ENCODE measurements at regions not wholly inside any gene's neighbourhood (a gene's known extent, or its start where the extent isn't known, plus 50 kb on each side); places are given as distances from the start of the nearest gene placed in this dataset.

DNA sequence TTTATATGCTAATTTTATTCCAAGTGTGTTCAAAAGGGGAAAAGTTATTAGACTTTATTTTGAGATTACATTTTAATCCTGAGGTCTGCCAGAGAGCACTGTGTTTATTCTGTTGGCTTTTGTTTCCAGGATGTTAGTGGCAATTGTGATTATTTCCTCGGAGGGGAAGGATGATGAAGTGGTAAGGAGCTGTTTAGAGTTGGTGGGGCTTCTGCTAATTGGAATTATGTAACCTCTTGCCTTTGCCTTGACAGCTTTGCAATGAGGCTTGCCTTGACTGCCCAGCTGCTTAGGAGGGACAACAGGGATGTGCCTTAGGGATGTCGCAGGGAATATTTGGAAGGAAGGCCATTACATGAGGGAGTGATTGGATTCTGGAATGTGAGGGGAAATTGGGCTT is 89.7 kb upstream of the E2F8 start:
- TF ChIP-seq EZH2 (IDR thresholded peaks at IDR 0.05) (no peak), FOXP2 (optimal IDR thresholded peaks at IDR 0.05; ENCODE audit: control extremely low read depth, extremely low read length, insufficient read depth) (no peak), POLR2AphosphoS5 (IDR thresholded peaks at IDR 0.05; ENCODE audit: borderline replicate concordance, low read depth, low read length) (no peak)

DNA sequence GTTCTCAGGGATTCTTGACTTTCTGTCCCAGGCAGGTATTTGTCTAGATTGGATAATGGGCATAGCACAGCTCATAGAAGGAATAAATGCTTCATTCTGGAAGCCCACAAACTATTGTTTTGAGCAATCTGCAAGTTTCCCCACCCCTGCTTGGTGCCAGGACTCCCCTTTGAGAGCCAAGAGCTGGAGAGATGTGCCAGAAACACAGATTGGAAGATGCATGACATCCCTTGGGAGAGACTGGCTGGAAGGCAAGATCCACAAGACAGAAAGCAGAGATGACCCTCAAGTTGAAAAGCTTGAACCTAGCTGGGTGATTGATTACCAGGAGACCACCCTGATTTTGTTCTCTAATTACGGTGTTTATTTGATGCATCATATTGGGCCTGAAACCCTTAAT is 89.2 kb upstream of the E2F8 start:
- no peak overlapping the region for H3K4me3 ChIP-seq
- no peak for DNase-seq (ENCODE audit: low read depth, low spot score)
- H3K9me3 ChIP-seq (ENCODE audit: low read depth, low read length) = no peaks in the 10 kb centered on the region
- H3K9ac ChIP-seq (ENCODE audit: insufficient read length) = no peak overlapping the region
- no peak for TF ChIP-seq FOXP2 (optimal IDR thresholded peaks at IDR 0.05; ENCODE audit: control extremely low read depth, extremely low read length, insufficient read depth)
- no peak for TF ChIP-seq POLR2AphosphoS5 (IDR thresholded peaks at IDR 0.05; ENCODE audit: borderline replicate concordance, low read depth, low read length)
- no peak for TF ChIP-seq EZH2 (IDR thresholded peaks at IDR 0.05)
- H3K36me3 ChIP-seq (ENCODE audit: insufficient read depth, low read length) = no peaks in the 10 kb centered on the region
- H3K27ac ChIP-seq = no peak overlapping the region

More for the DNA sequence above, 89.7 kb upstream of the E2F8 start:
- DNase-seq (ENCODE audit: low read depth, low spot score) = no peak
- Histone ChIP-seq H3K9ac (ENCODE audit: insufficient read length) (no peak overlapping the region), H3K9me3 (ENCODE audit: low read depth, low read length) (no peaks in the 10 kb centered on the region), H3K4me3 (no peak overlapping the region), H3K36me3 (ENCODE audit: insufficient read depth, low read length) (no peaks in the 10 kb centered on the region), H3K27ac (no peak overlapping the region)

DNA sequence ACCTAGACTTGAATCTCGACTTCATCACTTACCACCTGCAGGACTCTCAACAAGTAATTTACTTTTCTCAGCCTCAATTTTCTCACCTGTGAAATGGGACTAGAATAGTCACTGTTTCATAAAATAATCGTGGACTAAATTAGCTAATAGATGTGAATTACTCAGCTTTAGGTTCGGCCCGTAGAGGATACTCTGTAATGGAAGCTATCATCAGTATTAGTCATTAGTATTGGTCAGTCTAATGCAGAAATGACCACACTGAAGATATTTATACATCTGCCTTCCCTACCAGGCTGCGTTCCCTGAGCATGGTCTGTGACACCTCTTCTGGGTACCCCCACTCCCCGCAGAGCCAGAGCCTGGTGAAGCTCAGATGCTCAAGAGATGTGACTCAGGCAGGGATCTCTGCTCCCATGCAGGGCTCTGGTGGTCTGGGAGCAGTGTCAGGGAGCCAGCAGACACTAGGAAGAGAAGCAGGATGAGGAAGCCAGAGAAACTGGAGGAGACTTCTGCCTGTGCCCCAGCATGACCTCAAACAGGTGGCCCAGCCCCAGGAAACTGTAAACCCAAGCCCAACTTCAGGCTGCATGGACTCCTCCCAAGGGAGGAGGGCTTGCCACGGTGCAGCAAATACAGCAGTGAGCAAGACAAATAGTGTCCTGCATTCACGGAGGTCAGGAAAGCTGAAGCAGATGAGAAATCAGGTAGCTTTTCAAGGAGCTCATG is 88.0 kb upstream of the E2F8 start:
- Histone ChIP-seq H3K27ac (no peak overlapping the region), H3K4me3 (no peak overlapping the region), H3K9ac (ENCODE audit: insufficient read length) (no peak overlapping the region), H3K9me3 (ENCODE audit: low read depth, low read length) (no peaks in the 10 kb centered on the region), H3K36me3 (ENCODE audit: insufficient read depth, low read length) (no peaks in the 10 kb centered on the region)
- no peak for DNase-seq (ENCODE audit: low read depth, low spot score)
- TF ChIP-seq EZH2 (IDR thresholded peaks at IDR 0.05) (no peak), FOXP2 (optimal IDR thresholded peaks at IDR 0.05; ENCODE audit: control extremely low read depth, extremely low read length, insufficient read depth) (no peak), POLR2AphosphoS5 (IDR thresholded peaks at IDR 0.05; ENCODE audit: borderline replicate concordance, low read depth, low read length) (no peak)

DNA sequence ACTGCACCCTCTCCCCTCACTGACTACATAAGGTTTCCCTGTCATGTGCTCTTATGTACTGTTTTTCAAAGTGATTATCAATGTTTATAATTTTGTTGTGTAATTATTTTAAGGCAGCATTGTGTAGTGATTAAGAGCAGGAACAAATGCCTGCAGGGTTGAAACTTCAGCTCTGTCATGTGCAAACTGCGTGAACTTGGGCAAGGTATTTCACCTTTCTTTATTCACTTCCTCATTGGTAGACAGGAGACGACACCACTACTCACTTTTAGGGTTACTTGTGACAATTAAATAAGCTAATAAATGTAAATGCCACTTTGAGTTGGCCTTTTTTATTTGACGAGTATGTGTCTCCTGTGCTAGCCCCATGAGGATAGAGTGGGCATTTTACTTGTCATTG is 86.5 kb upstream of the E2F8 start:
- DNase-seq (ENCODE audit: low read depth, low spot score) = no peak
- no peaks in the 10 kb centered on the region for H3K9me3 ChIP-seq (ENCODE audit: low read depth, low read length)
- H3K4me3 ChIP-seq = no peak overlapping the region
- no peak for TF ChIP-seq POLR2AphosphoS5 (IDR thresholded peaks at IDR 0.05; ENCODE audit: borderline replicate concordance, low read depth, low read length)
- no peak for TF ChIP-seq EZH2 (IDR thresholded peaks at IDR 0.05)
- no peak for TF ChIP-seq FOXP2 (optimal IDR thresholded peaks at IDR 0.05; ENCODE audit: control extremely low read depth, extremely low read length, insufficient read depth)
- H3K27ac ChIP-seq = no peak overlapping the region
- no peaks in the 10 kb centered on the region for H3K36me3 ChIP-seq (ENCODE audit: insufficient read depth, low read length)
- no peak overlapping the region for H3K9ac ChIP-seq (ENCODE audit: insufficient read length)

DNA sequence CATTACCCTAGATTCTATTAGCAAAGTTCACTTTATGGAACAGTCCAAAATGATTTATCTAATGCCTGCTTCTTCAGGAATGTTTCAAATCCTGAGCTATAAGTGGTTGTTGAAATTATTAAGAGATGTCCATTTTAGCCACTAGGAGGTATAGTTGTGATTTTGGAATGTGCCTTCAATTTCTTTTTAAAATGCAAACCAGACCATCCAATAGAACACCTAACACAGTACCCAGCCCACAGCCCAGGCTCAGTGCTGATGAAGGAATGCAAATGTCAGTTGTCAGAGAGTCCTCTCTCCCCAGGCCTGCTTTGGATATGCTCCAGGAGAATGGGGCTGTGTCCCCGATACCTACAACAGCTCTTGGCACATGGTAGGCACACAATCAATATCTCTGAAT is 85.8 kb upstream of the E2F8 start:
- no peak overlapping the region for H3K9ac ChIP-seq (ENCODE audit: insufficient read length)
- no peaks in the 10 kb centered on the region for H3K36me3 ChIP-seq (ENCODE audit: insufficient read depth, low read length)
- TF ChIP-seq EZH2 (IDR thresholded peaks at IDR 0.05) (no peak), POLR2AphosphoS5 (IDR thresholded peaks at IDR 0.05; ENCODE audit: borderline replicate concordance, low read depth, low read length) (no peak), FOXP2 (optimal IDR thresholded peaks at IDR 0.05; ENCODE audit: control extremely low read depth, extremely low read length, insufficient read depth) (no peak)
- H3K27ac ChIP-seq = no peak overlapping the region
- DNase-seq (ENCODE audit: low read depth, low spot score) = no peak
- H3K9me3 ChIP-seq (ENCODE audit: low read depth, low read length) = no peaks in the 10 kb centered on the region
- H3K4me3 ChIP-seq = no peak overlapping the region

DNA sequence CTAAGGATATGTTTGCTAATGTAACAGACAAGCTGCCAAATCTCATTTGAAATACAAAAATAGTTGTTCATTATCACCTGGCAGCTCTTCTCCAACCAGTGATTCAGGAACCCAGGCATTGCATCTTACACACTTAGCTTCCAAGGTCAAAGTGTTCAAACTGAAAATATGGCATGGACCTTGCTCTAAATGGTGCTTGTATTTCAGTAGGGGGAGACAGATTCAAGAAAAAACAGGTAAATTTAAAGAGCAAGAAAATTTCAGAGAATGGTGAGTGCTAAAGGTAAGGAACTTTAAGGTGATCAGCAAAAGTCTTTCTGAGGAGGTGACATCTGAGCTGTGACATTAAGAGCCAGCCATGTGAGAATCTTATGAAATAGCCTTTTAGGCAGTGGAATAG is 82.8 kb upstream of the E2F8 start:
- TF ChIP-seq POLR2AphosphoS5 (IDR thresholded peaks at IDR 0.05; ENCODE audit: borderline replicate concordance, low read depth, low read length) (no peak), EZH2 (IDR thresholded peaks at IDR 0.05) (no peak), FOXP2 (optimal IDR thresholded peaks at IDR 0.05; ENCODE audit: control extremely low read depth, extremely low read length, insufficient read depth) (no peak)
- DNase-seq (ENCODE audit: low read depth, low spot score) = no peak
- H3K9ac ChIP-seq (ENCODE audit: insufficient read length) = no peak overlapping the region
- H3K36me3 ChIP-seq (ENCODE audit: insufficient read depth, low read length) = no peaks in the 10 kb centered on the region
- no peak overlapping the region for H3K27ac ChIP-seq
- no peak overlapping the region for H3K4me3 ChIP-seq
- H3K9me3 ChIP-seq (ENCODE audit: low read depth, low read length) = no peaks in the 10 kb centered on the region

DNA sequence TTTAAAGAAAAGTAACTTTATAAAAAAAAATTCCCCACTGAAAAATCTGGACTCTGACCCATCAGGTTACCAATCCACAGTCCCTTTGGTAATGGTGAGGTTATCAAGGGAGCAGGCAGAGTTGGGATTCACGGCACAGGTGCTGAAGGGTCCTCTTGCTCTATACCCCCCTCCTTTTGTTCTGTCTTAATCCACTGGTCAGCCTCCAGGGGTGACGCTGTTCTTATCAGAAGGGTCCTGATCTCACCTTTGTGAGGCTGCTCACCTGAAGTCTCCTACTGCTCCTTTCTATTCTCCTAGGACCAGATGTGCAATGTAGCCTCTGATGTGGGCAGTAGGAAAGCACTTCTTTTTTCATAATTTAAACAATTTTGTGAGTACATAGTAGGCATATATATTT is 80.6 kb upstream of the E2F8 start:
- Histone ChIP-seq H3K4me3 (no peak overlapping the region), H3K36me3 (ENCODE audit: insufficient read depth, low read length) (no peaks in the 10 kb centered on the region), H3K27ac (no peak overlapping the region), H3K9me3 (ENCODE audit: low read depth, low read length) (no peaks in the 10 kb centered on the region), H3K9ac (ENCODE audit: insufficient read length) (no peak overlapping the region)
- DNase-seq (ENCODE audit: low read depth, low spot score) = no peak
- no peak for TF ChIP-seq EZH2 (IDR thresholded peaks at IDR 0.05)
- TF ChIP-seq POLR2AphosphoS5 (IDR thresholded peaks at IDR 0.05; ENCODE audit: borderline replicate concordance, low read depth, low read length) = no peak
- TF ChIP-seq FOXP2 (optimal IDR thresholded peaks at IDR 0.05; ENCODE audit: control extremely low read depth, extremely low read length, insufficient read depth) = no peak

DNA sequence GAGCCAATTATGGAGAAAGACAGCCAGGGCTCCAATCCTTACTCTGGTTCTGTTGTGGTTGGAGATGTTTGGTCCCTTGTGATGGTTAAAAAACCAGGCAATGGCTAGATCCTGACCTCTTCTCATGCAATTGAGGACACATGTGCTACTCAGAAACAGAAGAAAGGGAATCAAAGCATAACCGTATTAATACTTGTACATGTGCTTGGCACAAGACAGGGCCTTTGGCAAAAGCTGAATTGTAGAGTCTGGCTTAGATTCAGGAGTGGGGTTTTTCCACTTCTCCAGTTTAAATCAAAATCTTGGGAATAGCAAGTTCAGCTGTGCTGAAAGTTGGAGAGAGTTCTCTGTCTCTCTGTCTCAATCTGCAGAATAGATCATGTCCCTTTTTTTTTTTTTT is 80.1 kb upstream of the E2F8 start:
- no peak for TF ChIP-seq EZH2 (IDR thresholded peaks at IDR 0.05)
- no peak for TF ChIP-seq POLR2AphosphoS5 (IDR thresholded peaks at IDR 0.05; ENCODE audit: borderline replicate concordance, low read depth, low read length)
- TF ChIP-seq FOXP2 (optimal IDR thresholded peaks at IDR 0.05; ENCODE audit: control extremely low read depth, extremely low read length, insufficient read depth) = no peak
- H3K36me3 ChIP-seq (ENCODE audit: insufficient read depth, low read length) = no peaks in the 10 kb centered on the region
- DNase-seq (ENCODE audit: low read depth, low spot score) = no peak
- no peaks in the 10 kb centered on the region for H3K9me3 ChIP-seq (ENCODE audit: low read depth, low read length)
- no peak overlapping the region for H3K4me3 ChIP-seq
- no peak overlapping the region for H3K27ac ChIP-seq
- H3K9ac ChIP-seq (ENCODE audit: insufficient read length) = no peak overlapping the region

DNA sequence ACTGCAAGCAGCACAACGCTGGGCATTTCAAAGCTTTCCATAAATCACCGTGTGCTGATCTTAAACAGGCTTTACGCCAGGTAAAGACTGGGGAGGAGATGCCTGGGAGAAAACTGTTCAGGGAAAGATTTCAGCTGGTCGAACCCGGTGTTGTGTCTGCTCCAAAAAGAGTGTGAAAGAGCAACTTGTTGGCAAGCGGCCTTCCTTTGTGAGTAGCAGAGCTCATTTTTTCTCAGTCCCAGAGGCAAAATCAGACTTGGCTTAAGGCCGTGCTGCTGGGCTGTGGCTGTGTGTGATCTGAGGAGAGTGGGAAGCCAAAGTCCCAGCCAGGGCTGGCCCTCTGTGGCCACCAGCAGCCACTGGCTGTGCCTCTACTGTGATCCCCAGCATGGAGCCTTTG is 75.7 kb upstream of the E2F8 start:
- no peak for DNase-seq (ENCODE audit: low read depth, low spot score)
- TF ChIP-seq EZH2 (IDR thresholded peaks at IDR 0.05) = no peak
- no peak for TF ChIP-seq POLR2AphosphoS5 (IDR thresholded peaks at IDR 0.05; ENCODE audit: borderline replicate concordance, low read depth, low read length)
- no peak for TF ChIP-seq FOXP2 (optimal IDR thresholded peaks at IDR 0.05; ENCODE audit: control extremely low read depth, extremely low read length, insufficient read depth)

More for the DNA sequence above, 75.7 kb upstream of the E2F8 start:
- H3K27ac ChIP-seq = no peak overlapping the region
- H3K9me3 ChIP-seq (ENCODE audit: low read depth, low read length) = no peaks in the 10 kb centered on the region
- no peak overlapping the region for H3K4me3 ChIP-seq
- no peak overlapping the region for H3K9ac ChIP-seq (ENCODE audit: insufficient read length)
- H3K36me3 ChIP-seq (ENCODE audit: insufficient read depth, low read length) = no peaks in the 10 kb centered on the region
